ENCODE measurements at regions not wholly inside any gene's neighbourhood (a gene's known extent, or its start where the extent isn't known, plus 50 kb on each side); places are given as distances from the start of the nearest gene placed in this dataset.

- ChIA-PET CTCF (no interaction called here), POLR2A (no interaction called here), RAD21 (ENCODE audit: low non-redundant PET in 1 of 2, low total read pairs in 2 of 2, uncharacterized antibody in 2 of 2, unreplicated experiment in 2 of 2) (no interaction called here)
- no TSS peak for BruUV-seq (replicated peaks)
- no peak overlapping the region for H3K9ac ChIP-seq (ENCODE audit: low read length)
- DNase-seq (ENCODE audit: low read depth, low spot score) (no peak), ATAC-seq (no peak)
- no peaks in the 10 kb centered on the region for H3K27me3 ChIP-seq (ENCODE audit: insufficient read depth, low read length)
- H3K79me2 ChIP-seq (ENCODE audit: insufficient read depth, low read length), result no peaks in the 10 kb centered on the region
- no peak overlapping the region for H3K27ac ChIP-seq (ENCODE audit: low read depth, low read length)
- H3K4me2 ChIP-seq (ENCODE audit: low read length), result no peak overlapping the region
- no peak for TF ChIP-seq ZFX (IDR thresholded peaks at IDR 0.05)
- no peak for TF ChIP-seq RAD21 (IDR thresholded peaks at IDR 0.05; ENCODE audit: low read depth)
- TF ChIP-seq POLR2AphosphoS5 (IDR thresholded peaks at IDR 0.05; ENCODE audit: low read depth, low read length), result no peak
- no peak for TF ChIP-seq ATF3 (IDR thresholded peaks at IDR 0.05)
- no peak for TF ChIP-seq SP1 (IDR thresholded peaks at IDR 0.05; ENCODE audit: low read depth)
- TF ChIP-seq YY1 (IDR thresholded peaks at IDR 0.05; ENCODE audit: extremely low read depth, insufficient replicate concordance, low read depth, low read length), result no peak
- TF ChIP-seq, protein P1, sequence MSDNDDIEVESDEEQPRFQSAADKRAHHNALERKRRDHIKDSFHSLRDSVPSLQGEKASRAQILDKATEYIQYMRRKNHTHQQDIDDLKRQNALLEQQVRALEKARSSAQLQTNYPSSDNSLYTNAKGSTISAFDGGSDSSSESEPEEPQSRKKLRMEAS (IDR thresholded peaks at IDR 0.05), result no peak
- no peak for TF ChIP-seq EZH2 (IDR thresholded peaks at IDR 0.05)
- no peak for TF ChIP-seq ZNF274 (IDR thresholded peaks at IDR 0.05; ENCODE audit: low read depth, low read length)
- no peak for TF ChIP-seq POLR2A (IDR thresholded peaks at IDR 0.05; ENCODE audit: borderline replicate concordance, extremely low read depth, insufficient read depth, insufficient read length)
- TF ChIP-seq, protein P2, sequence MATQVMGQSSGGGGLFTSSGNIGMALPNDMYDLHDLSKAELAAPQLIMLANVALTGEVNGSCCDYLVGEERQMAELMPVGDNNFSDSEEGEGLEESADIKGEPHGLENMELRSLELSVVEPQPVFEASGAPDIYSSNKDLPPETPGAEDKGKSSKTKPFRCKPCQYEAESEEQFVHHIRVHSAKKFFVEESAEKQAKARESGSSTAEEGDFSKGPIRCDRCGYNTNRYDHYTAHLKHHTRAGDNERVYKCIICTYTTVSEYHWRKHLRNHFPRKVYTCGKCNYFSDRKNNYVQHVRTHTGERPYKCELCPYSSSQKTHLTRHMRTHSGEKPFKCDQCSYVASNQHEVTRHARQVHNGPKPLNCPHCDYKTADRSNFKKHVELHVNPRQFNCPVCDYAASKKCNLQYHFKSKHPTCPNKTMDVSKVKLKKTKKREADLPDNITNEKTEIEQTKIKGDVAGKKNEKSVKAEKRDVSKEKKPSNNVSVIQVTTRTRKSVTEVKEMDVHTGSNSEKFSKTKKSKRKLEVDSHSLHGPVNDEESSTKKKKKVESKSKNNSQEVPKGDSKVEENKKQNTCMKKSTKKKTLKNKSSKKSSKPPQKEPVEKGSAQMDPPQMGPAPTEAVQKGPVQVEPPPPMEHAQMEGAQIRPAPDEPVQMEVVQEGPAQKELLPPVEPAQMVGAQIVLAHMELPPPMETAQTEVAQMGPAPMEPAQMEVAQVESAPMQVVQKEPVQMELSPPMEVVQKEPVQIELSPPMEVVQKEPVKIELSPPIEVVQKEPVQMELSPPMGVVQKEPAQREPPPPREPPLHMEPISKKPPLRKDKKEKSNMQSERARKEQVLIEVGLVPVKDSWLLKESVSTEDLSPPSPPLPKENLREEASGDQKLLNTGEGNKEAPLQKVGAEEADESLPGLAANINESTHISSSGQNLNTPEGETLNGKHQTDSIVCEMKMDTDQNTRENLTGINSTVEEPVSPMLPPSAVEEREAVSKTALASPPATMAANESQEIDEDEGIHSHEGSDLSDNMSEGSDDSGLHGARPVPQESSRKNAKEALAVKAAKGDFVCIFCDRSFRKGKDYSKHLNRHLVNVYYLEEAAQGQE (IDR thresholded peaks at IDR 0.05; ENCODE audit: low read depth), result no peak
- no peak for TF ChIP-seq TCF7L2 (IDR thresholded peaks at IDR 0.05; ENCODE audit: borderline replicate concordance, extremely low read depth, insufficient read depth, insufficient read length)
- no peak for TF ChIP-seq SIN3A (IDR thresholded peaks at IDR 0.05; ENCODE audit: low read depth)
- TF ChIP-seq FOSL1 (IDR thresholded peaks at IDR 0.05; ENCODE audit: low read depth), result no peak
- no peak overlapping the region for H3K4me3 ChIP-seq (replicated peaks in 1 of 2; ENCODE audit: low read depth in 1 of 2, low read length in 2 of 2)
- no peaks in the 10 kb centered on the region for H3K4me1 ChIP-seq (ENCODE audit: control insufficient read depth in 1 of 2, insufficient read depth in 2 of 2, low read length in 2 of 2)
- no peaks in the 10 kb centered on the region for H3K36me3 ChIP-seq (ENCODE audit: control insufficient read depth in 1 of 2, insufficient read depth in 2 of 2, low read length in 2 of 2)
- no peaks in the 10 kb centered on the region for H3K9me2 ChIP-seq (ENCODE audit: insufficient read depth)
- intact Hi-C loops (cut with micrococcal nuclease), result no loop called here
- no peaks in the 10 kb centered on the region for H3K9me3 ChIP-seq (ENCODE audit: control insufficient read depth in 1 of 2, insufficient read depth in 1 of 2, low read depth in 1 of 2, low read length in 2 of 2)
- H4K20me1 ChIP-seq (ENCODE audit: insufficient read depth), result no peaks in the 10 kb centered on the region
- H2AFZ ChIP-seq (ENCODE audit: low read depth, low read length, poor library complexity, severe bottlenecking), result no peak overlapping the region
These were observed 168.7 kb downstream of the GLI2 start for GRCh38 chr2:120904379-120904778.
